Adrenal gland (tissue), 9 donors: ENCODE measurements at regions not wholly inside any gene's neighbourhood (a gene's known extent, or its start where the extent isn't known, plus 50 kb on each side); places are given as distances from the start of the nearest gene placed in this dataset.

Source experiments
- DNase-seq, 7 donors: peaks; one replicate each; pipeline ENCODE4 v3.0.0-alpha.2; 2019 to 2020
- H3K27ac ChIP-seq, 5 donors: fragments of 200-600 bp; sonication (generic) in 4 of 5; 1 replicate in 3 of 5; 2 replicates in 2 of 5; pipeline versions ENCODE4 v1.5.1 to v1.8.0; 2016 to 2020; ENCODE audit warnings: mild to moderate bottlenecking in 1 of 5
- H3K27me3 ChIP-seq: fragments of 200-600 bp; 2 replicates; pipeline ENCODE4 v1.8.0; 2021
- H3K36me3 ChIP-seq, 2 donors: fragments of 200-600 bp; replicated peaks in 1 of 2; 1 replicate in 1 of 2; 2 replicates in 1 of 2; pipeline versions ENCODE4 v1.5.1 to v1.8.0; 2018 to 2022
- H3K4me1 ChIP-seq, 2 donors: fragments of 200-600 bp; replicated peaks in 1 of 2; 1 replicate in 1 of 2; 2 replicates in 1 of 2; pipeline versions ENCODE4 v1.5.1 to v1.8.0; 2018 to 2021
- H3K4me3 ChIP-seq, 4 donors: fragments of 200-600 bp; sonication (generic) in 3 of 4; one replicate each; pipeline ENCODE4 v1.5.1; 2016 to 2018
- H3K9me3 ChIP-seq, 3 donors: fragments of 200-600 bp; sonication (generic) in 1 of 3; replicated peaks in 1 of 3; 1 replicate in 2 of 3; 2 replicates in 1 of 3; pipeline versions ENCODE4 v1.5.1 to v1.8.0; 2016 to 2021
- POLR2A ChIP-seq, 2 donors: fragments of 450-650 bp; IDR thresholded peaks; one replicate each; pipeline ENCODE4 v1.6.1; 2017; ENCODE audit warnings: antibody characterized with exemption in 2 of 2, mild to moderate bottlenecking in 2 of 2, moderate library complexity in 1 of 2
- WGBS, 4 donors: extraction: QIAGEN DNeasy Blood & Tissue Kit in 2 of 4; methylation state at CpG; one replicate each; pipeline versions ENCODE4 v1.1.5 to v1.1.7; 2013 to 2017; 5-methylcytosine and 5-hydroxymethylcytosine counted together
- intact Hi-C, 2 donors: fragments of 100-400 bp; cut with DNase I; formaldehyde crosslinking; loops; one replicate each; pipeline versions ENCODE4 v1.14.1 to v1.15.0; 2022 to 2023
- TF ChIP-seq, protein P1 (sequence below), 6 experiments: fragments of 450-650 bp in 4 of 6; fragments of 200-600 bp in 2 of 6; sonication (generic) in 1 of 6; IDR thresholded peaks; 1 replicate in 5 of 6; 2 replicates in 1 of 6; pipeline versions ENCODE4 v1.5.1 to v1.8.0; 2016 to 2021; ENCODE audit warnings: antibody characterized with exemption in 6 of 6, mild to moderate bottlenecking in 2 of 6, moderate library complexity in 1 of 6
- donor health status: healthy with polysubstance abuse.
- donor health status: Bipolar disorder and iron deficiency.
- donor health status: DM: yes; HTN: yes; CAD: no.
- donor health status: DM: no; HTN: no; CAD: no.
- donor health status: DM: no; HTN: no; CAD: no.

DNA sequence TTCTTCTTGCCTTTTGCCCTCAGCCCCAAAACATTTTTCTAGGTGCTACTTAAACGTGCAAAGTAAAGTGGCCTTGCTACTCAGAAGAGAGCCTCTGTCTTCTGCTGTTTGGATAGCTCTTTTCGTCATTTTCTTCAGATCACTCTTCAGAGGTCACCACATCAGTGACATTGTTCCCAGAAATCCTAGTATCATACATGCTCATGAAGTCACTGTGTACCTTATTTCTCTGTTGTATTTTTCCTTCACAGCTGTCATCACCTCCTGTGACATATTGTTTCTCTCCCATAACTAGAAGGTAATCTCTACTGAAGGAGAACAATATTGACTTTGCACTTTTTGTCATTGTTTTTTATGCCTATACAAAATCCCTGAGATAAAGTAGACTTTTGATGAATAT, 237.0 kb upstream of the CDH18 start:
- intact Hi-C loops, result no loop called here
- H3K4me3 ChIP-seq, result no peak overlapping the region
- TF ChIP-seq, protein P1, sequence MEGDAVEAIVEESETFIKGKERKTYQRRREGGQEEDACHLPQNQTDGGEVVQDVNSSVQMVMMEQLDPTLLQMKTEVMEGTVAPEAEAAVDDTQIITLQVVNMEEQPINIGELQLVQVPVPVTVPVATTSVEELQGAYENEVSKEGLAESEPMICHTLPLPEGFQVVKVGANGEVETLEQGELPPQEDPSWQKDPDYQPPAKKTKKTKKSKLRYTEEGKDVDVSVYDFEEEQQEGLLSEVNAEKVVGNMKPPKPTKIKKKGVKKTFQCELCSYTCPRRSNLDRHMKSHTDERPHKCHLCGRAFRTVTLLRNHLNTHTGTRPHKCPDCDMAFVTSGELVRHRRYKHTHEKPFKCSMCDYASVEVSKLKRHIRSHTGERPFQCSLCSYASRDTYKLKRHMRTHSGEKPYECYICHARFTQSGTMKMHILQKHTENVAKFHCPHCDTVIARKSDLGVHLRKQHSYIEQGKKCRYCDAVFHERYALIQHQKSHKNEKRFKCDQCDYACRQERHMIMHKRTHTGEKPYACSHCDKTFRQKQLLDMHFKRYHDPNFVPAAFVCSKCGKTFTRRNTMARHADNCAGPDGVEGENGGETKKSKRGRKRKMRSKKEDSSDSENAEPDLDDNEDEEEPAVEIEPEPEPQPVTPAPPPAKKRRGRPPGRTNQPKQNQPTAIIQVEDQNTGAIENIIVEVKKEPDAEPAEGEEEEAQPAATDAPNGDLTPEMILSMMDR (IDR thresholded peaks at IDR 0.05), result no peak
- TF ChIP-seq POLR2A (IDR thresholded peaks at IDR 0.05), result no peak
- H3K9me3 ChIP-seq, result peaks cover 0 to 5% (median 0%) of the 10 kb centered on the region in 3 donors
- WGBS, 4 donors, result 71 to 87% (median 77%) methylated on average over 2 of the region's 2 CpGs
- H3K27me3 ChIP-seq, result no peaks in the 10 kb centered on the region
- H3K27ac ChIP-seq, result no peak overlapping the region
- no peaks in the 10 kb centered on the region for H3K36me3 ChIP-seq
- H3K4me1 ChIP-seq, result peaks cover 0 to 5% of the 10 kb centered on the region in 2 donors
- no peak for DNase-seq

DNA sequence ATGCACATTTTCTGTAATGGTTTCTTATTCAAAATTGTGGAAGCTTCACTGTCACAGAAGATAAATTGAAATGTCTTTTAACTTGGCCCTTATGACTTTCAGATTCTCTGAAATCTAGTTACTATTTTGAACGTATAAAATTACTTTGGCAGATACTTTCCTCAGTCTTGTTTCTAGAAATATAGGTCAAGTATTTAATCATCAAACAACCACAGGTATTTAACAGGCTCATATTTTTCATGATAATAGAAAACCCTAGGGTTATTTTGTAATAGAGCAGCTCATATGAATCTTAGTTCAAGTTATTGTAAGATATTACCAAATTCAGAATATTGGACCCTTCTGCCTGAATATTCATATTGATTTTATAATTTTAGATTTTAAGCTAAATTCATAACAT, 236.0 kb upstream of the CDH18 start:
- 28 to 44% (median 39%) methylated on average over 1 of the region's 1 CpG for WGBS, 4 donors
- Histone ChIP-seq H3K27me3 (no peaks in the 10 kb centered on the region), H3K4me3 (no peak overlapping the region), H3K27ac (no peak overlapping the region), H3K4me1 (peaks cover 0 to 5% of the 10 kb centered on the region in 2 donors), H3K36me3 (no peaks in the 10 kb centered on the region), H3K9me3 (peaks cover 0 to 5% (median 0%) of the 10 kb centered on the region in 3 donors)
- DNase-seq, result no peak
- TF ChIP-seq POLR2A (IDR thresholded peaks at IDR 0.05), result no peak
- TF ChIP-seq, protein P1 (IDR thresholded peaks at IDR 0.05), result no peak
- intact Hi-C loops, result no loop called here

DNA sequence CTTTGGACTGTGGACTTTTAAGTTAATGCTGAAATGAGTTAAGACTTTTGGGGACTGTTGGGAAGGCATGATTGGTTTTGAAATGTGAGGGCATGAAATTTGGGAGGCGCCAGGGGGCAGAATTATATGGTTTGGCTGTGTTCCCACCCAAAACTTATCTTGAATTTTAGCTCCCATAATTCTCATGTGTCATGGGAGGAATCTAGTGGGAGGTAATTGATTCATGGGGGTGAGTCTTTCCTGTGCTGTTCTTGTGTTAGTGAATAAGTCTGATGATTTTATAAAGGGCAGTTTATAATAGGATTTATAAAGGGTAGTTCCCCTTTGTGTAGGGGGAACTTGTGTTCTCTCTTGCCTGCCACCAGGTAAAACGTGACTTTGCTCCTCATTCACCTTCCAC, 235.5 kb upstream of the CDH18 start:
- TF ChIP-seq, protein P1 (IDR thresholded peaks at IDR 0.05), result no peak
- TF ChIP-seq POLR2A (IDR thresholded peaks at IDR 0.05), result no peak
- no peaks in the 10 kb centered on the region for H3K27me3 ChIP-seq
- H3K4me1 ChIP-seq, result peaks cover 0 to 5% of the 10 kb centered on the region in 2 donors
- no peaks in the 10 kb centered on the region for H3K36me3 ChIP-seq
- peaks cover 0 to 5% (median 0%) of the 10 kb centered on the region in 3 donors for H3K9me3 ChIP-seq
- H3K4me3 ChIP-seq, result no peak overlapping the region
- WGBS, 4 donors, result 40 to 72% (median 54%) methylated on average over 2 of the region's 2 CpGs
- intact Hi-C loops, result no loop called here
- no peak overlapping the region for H3K27ac ChIP-seq
- DNase-seq, result no peak

DNA sequence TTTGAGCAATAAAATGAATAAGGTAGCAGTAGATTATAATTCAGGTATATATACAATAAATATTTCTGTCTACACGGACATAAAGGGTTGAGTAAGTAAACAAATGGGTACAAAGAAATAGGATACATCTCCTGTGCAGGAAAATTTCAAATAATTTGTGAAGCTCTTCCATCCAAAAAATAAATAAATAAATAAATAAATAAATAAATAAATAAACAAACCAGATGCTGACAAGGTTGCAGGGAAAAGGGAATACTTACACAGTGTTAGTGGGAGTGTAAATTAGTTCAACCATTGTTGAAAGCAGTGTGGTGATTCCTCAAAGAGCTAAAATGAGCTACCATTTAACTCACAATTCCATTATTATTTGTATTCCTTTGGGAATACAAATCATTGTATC, 227.3 kb upstream of the CDH18 start:
- no peaks in the 10 kb centered on the region for H3K36me3 ChIP-seq
- no peak overlapping the region for H3K4me3 ChIP-seq
- H3K27me3 ChIP-seq, result no peaks in the 10 kb centered on the region
- intact Hi-C loops, result no loop called here
- no peaks in the 10 kb centered on the region for H3K4me1 ChIP-seq
- TF ChIP-seq, protein P1 (IDR thresholded peaks at IDR 0.05), result no peak
- TF ChIP-seq POLR2A (IDR thresholded peaks at IDR 0.05), result no peak
- H3K9me3 ChIP-seq, result no peaks in the 10 kb centered on the region
- 72 to 96% (median 83%) methylated on average over 1 of the region's 1 CpG for WGBS, 4 donors
- no peak for DNase-seq
- no peak overlapping the region for H3K27ac ChIP-seq
